Activated T-cell treated with anti-CD3 and anti-CD28 coated beads, Interleukin-2, amount 50 U/mL, for 72 hours (primary cell): ENCODE measurements at regions not wholly inside any gene's neighbourhood (a gene's known extent, or its start where the extent isn't known, plus 50 kb on each side); places are given as distances from the start of the nearest gene placed in this dataset.
"Not testable (repeated sequence)": the region's sequence is repeated elsewhere in the genome, so short reads cannot be mapped to it uniquely, and the experiment has no call there.

Experiments used
- ATAC-seq, 2 donors: fragments of 150-1000 bp; cut with Tn5 transposase; replicated peaks in 1 of 2; 2 replicates each; pipeline ENCODE4 v1.10.0; 2021; ENCODE audit warnings: moderate library complexity in 2 of 2, mild to moderate bottlenecking in 1 of 2
- DNase-seq, 2 donors: peaks; one replicate each; pipeline ENCODE4 v3.0.0; 2021 to 2022; ENCODE audit warnings: mixed read lengths in 1 of 2
- H3K27ac Mint-ChIP-seq: one replicate; pipeline ENCODE4 v1.8.0; 2022; ENCODE audit warnings: mild to moderate bottlenecking, moderate library complexity, mixed read lengths
- H3K27me3 Mint-ChIP-seq: one replicate; pipeline ENCODE4 v1.8.0; 2022; ENCODE audit warnings: low read depth, mixed read lengths
- H3K36me3 Mint-ChIP-seq, 2 donors: one replicate each; pipeline ENCODE4 v1.8.0; 2022; ENCODE audit warnings: mixed read lengths in 2 of 2, mild to moderate bottlenecking in 1 of 2; ENCODE audit not compliant: insufficient read depth in 2 of 2
- H3K4me1 Mint-ChIP-seq: one replicate; pipeline ENCODE4 v1.8.0; 2022; ENCODE audit warnings: low read depth, mixed read lengths
- H3K4me3 Mint-ChIP-seq, 2 donors: one replicate each; pipeline ENCODE4 v1.8.0; 2022; ENCODE audit warnings: mild to moderate bottlenecking in 2 of 2, mixed read lengths in 2 of 2, moderate library complexity in 2 of 2
- H3K9me3 Mint-ChIP-seq, 2 donors: one replicate each; pipeline ENCODE4 v1.8.0; 2022; ENCODE audit warnings: mixed read lengths in 2 of 2

GRCh38 chr11:37849706-37850105 lies 1251.7 kb upstream of the RAG2 start:
- no peak overlapping the region for H3K27ac Mint-ChIP-seq
- no peaks in the 10 kb centered on the region for H3K27me3 Mint-ChIP-seq
- no peak for ATAC-seq
- no peak overlapping the region for H3K4me3 Mint-ChIP-seq
- no peaks in the 10 kb centered on the region for H3K4me1 Mint-ChIP-seq
- H3K36me3 Mint-ChIP-seq, result no peaks in the 10 kb centered on the region
- H3K9me3 Mint-ChIP-seq, result peaks cover 0 to 1% of the 10 kb centered on the region in 2 donors
- DNase-seq, result no peak

GRCh38 chr11:37843603-37844002 lies 1245.6 kb upstream of the RAG2 start:
- no peaks in the 10 kb centered on the region for H3K27me3 Mint-ChIP-seq
- no peak for ATAC-seq
- H3K4me3 Mint-ChIP-seq, result no peak overlapping the region
- no peak overlapping the region for H3K27ac Mint-ChIP-seq
- H3K9me3 Mint-ChIP-seq, result peaks cover 2 to 3% of the 10 kb centered on the region in 2 donors
- no peak for DNase-seq
- no peaks in the 10 kb centered on the region for H3K4me1 Mint-ChIP-seq
- H3K36me3 Mint-ChIP-seq, result no peaks in the 10 kb centered on the region

- no peaks in the 10 kb centered on the region for H3K4me1 Mint-ChIP-seq
- no peak overlapping the region for H3K4me3 Mint-ChIP-seq
- H3K9me3 Mint-ChIP-seq, result peaks cover 3% of the 10 kb centered on the region in 2 donors
- no peaks in the 10 kb centered on the region for H3K36me3 Mint-ChIP-seq
- ATAC-seq, result no peak
- no peak overlapping the region for H3K27ac Mint-ChIP-seq
- H3K27me3 Mint-ChIP-seq, result no peaks in the 10 kb centered on the region
- no peak for DNase-seq
Observed at GRCh38 chr11:37841016-37841415, 1243.0 kb upstream of the RAG2 start.

- not testable (repeated sequence) for H3K27me3 Mint-ChIP-seq, DNase-seq, H3K4me1 Mint-ChIP-seq, ATAC-seq, H3K9me3 Mint-ChIP-seq, H3K27ac Mint-ChIP-seq, H3K4me3 Mint-ChIP-seq, H3K36me3 Mint-ChIP-seq
Observed at GRCh38 chr11:37840345-37840744, 1242.3 kb upstream of the RAG2 start.

GRCh38 chr11:37830529-37830928 lies 1232.5 kb upstream of the RAG2 start:
- DNase-seq (no peak), ATAC-seq (no peak)
- H3K9me3 Mint-ChIP-seq, result peaks cover 2 to 3% of the 10 kb centered on the region in 2 donors
- H3K4me3 Mint-ChIP-seq, result no peak overlapping the region
- H3K36me3 Mint-ChIP-seq, result no peaks in the 10 kb centered on the region
- no peaks in the 10 kb centered on the region for H3K4me1 Mint-ChIP-seq
- no peak overlapping the region for H3K27ac Mint-ChIP-seq
- H3K27me3 Mint-ChIP-seq, result no peaks in the 10 kb centered on the region

- peaks cover 9 to 14% of the 10 kb centered on the region in 2 donors for H3K9me3 Mint-ChIP-seq
- no peak overlapping the region for H3K27ac Mint-ChIP-seq
- DNase-seq, result no peak
- peaks cover 0 to 1% of the 10 kb centered on the region in 2 donors for H3K36me3 Mint-ChIP-seq
- H3K4me1 Mint-ChIP-seq, result no peaks in the 10 kb centered on the region
- ATAC-seq, result no peak
- no peak overlapping the region for H3K4me3 Mint-ChIP-seq
- H3K27me3 Mint-ChIP-seq, result no peaks in the 10 kb centered on the region
Observed at GRCh38 chr11:37817727-37818270, 1219.8 kb upstream of the RAG2 start.

GRCh38 chr11:37812281-37812880 lies 1214.3 kb upstream of the RAG2 start:
- H3K4me1 Mint-ChIP-seq, result no peaks in the 10 kb centered on the region
- H3K4me3 Mint-ChIP-seq, result no peak overlapping the region
- DNase-seq (no peak), ATAC-seq (no peak)
- H3K9me3 Mint-ChIP-seq, result peaks cover 3 to 4% of the 10 kb centered on the region in 2 donors
- no peaks in the 10 kb centered on the region for H3K27me3 Mint-ChIP-seq
- peaks cover 0 to 1% of the 10 kb centered on the region in 2 donors for H3K36me3 Mint-ChIP-seq
- H3K27ac Mint-ChIP-seq, result no peak overlapping the region

GRCh38 chr11:37811349-37811748 lies 1213.3 kb upstream of the RAG2 start:
- peaks cover 0 to 1% of the 10 kb centered on the region in 2 donors for H3K36me3 Mint-ChIP-seq
- H3K4me3 Mint-ChIP-seq, result no peak overlapping the region
- ATAC-seq (no peak), DNase-seq (no peak)
- peaks cover 0 to 6% of the 10 kb centered on the region in 2 donors for H3K9me3 Mint-ChIP-seq
- H3K4me1 Mint-ChIP-seq, result no peaks in the 10 kb centered on the region
- no peak overlapping the region for H3K27ac Mint-ChIP-seq
- no peaks in the 10 kb centered on the region for H3K27me3 Mint-ChIP-seq

- Mint-ChIP-seq H3K9me3 (peaks cover 8 to 12% of the 10 kb centered on the region in 2 donors), H3K4me1 (no peaks in the 10 kb centered on the region), H3K4me3 (no peak overlapping the region), H3K27me3 (no peaks in the 10 kb centered on the region), H3K36me3 (no peaks in the 10 kb centered on the region), H3K27ac (no peak overlapping the region)
- ATAC-seq (no peak), DNase-seq (no peak)
Observed at GRCh38 chr11:37804666-37805065, 1206.6 kb upstream of the RAG2 start.

GRCh38 chr11:37788141-37788877 lies 1190.3 kb upstream of the RAG2 start:
- Mint-ChIP-seq H3K27ac (no peak overlapping the region), H3K4me3 (no peak overlapping the region), H3K9me3 (peaks cover 5 to 18% of the 10 kb centered on the region in 2 donors), H3K4me1 (no peaks in the 10 kb centered on the region), H3K36me3 (peaks cover 0 to 2% of the 10 kb centered on the region in 2 donors), H3K27me3 (no peaks in the 10 kb centered on the region)
- no peak for ATAC-seq
- no peak for DNase-seq

GRCh38 chr11:37786214-37786755 lies 1188.2 kb upstream of the RAG2 start:
- Mint-ChIP-seq H3K4me3 (no peak overlapping the region), H3K36me3 (peaks cover 1 to 4% of the 10 kb centered on the region in 2 donors), H3K27ac (no peak overlapping the region), H3K9me3 (peaks cover 14 to 24% of the 10 kb centered on the region in 2 donors), H3K4me1 (no peaks in the 10 kb centered on the region), H3K27me3 (no peaks in the 10 kb centered on the region)
- DNase-seq (no peak), ATAC-seq (no peak)

- Mint-ChIP-seq H3K4me1 (no peaks in the 10 kb centered on the region), H3K36me3 (no peaks in the 10 kb centered on the region), H3K27ac (no peak overlapping the region), H3K4me3 (no peak overlapping the region), H3K27me3 (no peaks in the 10 kb centered on the region), H3K9me3 (peaks cover 11 to 14% of the 10 kb centered on the region in 2 donors)
- DNase-seq (no peak), ATAC-seq (no peak)
Observed at GRCh38 chr11:37774441-37774840, 1176.4 kb upstream of the RAG2 start.

GRCh38 chr11:37770145-37770544 lies 1172.1 kb upstream of the RAG2 start:
- Mint-ChIP-seq H3K36me3 (no peaks in the 10 kb centered on the region), H3K4me1 (no peaks in the 10 kb centered on the region), H3K9me3 (peaks cover 4 to 12% of the 10 kb centered on the region in 2 donors), H3K27ac (no peak overlapping the region), H3K27me3 (no peaks in the 10 kb centered on the region), H3K4me3 (no peak overlapping the region)
- DNase-seq (no peak), ATAC-seq (no peak)
